GM21717 (cell line): ENCODE measurements at regions not wholly inside any gene's neighbourhood (a gene's known extent, or its start where the extent isn't known, plus 50 kb on each side); places are given as distances from the start of the nearest gene placed in this dataset.
A peak's percentile ranks its signal among the peaks of the same experiment; 100 is the strongest.
"Not testable (repeated sequence)": the region's sequence is repeated elsewhere in the genome, so short reads cannot be mapped to it uniquely, and the experiment has no call there.

Experiments used
- ATAC-seq: cut with Tn5 transposase; IDR thresholded peaks from one replicate; pipeline ENCODE4 v1.9.1; 2021; ENCODE audit warnings: mild to moderate bottlenecking, moderate library complexity; ENCODE audit not compliant: unreplicated experiment

- no peak for ATAC-seq
These were observed 209.4 kb upstream of the PRSS1 start for GRCh38 chr7:142539901-142540300.

- no peak for ATAC-seq
These were observed 211.5 kb upstream of the PRSS1 start for GRCh38 chr7:142537760-142538159.

DNA sequence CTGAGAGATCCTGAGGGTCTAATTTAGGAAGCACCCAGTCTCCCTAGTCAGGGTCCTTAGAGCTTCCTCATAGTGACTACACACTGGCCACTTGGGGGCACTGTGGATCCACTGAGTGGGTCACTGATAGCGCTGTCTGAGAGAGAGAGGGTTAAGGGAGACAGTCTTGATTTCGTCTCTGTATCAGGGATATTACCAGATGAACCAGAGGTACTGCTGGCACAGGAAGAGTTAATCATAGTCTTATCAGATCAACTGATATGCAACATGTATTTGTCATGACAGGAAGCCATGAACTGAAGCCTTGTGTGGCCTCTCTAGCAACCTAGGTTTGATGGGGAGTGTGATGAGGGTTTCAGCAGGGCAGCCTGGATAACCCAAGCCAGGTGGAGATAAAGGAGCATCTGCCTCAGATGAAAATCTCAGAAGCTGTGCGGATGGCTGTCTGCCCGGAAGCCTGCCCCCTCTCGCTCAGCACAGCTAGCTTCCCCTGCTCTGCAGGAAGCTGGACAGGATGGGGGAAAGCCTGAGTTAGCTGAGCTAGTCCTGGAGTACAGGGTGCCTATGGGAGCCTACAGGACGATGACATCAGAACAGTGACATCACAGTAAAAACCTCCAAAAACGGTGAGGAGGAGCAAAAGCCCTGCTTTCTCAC, 214.0 kb upstream of the PRSS1 start:
- ATAC-seq, result peak; percentile 84

GRCh38 chr7:142534726-142535122, 214.5 kb upstream of the PRSS1 start:
- no peak for ATAC-seq

DNA sequence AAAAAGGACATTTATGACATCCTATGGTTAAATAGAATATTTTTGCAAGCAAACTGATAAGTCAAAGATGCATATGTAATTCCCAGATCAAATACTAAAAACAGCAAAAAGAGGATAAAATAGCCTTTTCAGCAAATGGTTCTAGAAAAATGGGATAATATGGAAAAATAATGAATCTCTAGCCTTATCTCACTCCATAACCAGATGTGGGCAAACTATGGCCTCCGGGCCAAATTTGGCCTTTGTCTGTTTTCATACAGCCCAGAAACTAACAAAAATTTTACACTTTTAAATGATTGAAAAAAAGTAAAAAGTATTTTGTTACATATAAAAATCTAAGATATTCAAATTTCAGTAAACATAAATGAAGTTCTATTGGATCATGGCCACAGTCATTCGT, 215.4 kb upstream of the PRSS1 start:
- no peak for ATAC-seq

GRCh38 chr7:142529591-142529990, 219.7 kb upstream of the PRSS1 start:
- ATAC-seq, result no peak

DNA sequence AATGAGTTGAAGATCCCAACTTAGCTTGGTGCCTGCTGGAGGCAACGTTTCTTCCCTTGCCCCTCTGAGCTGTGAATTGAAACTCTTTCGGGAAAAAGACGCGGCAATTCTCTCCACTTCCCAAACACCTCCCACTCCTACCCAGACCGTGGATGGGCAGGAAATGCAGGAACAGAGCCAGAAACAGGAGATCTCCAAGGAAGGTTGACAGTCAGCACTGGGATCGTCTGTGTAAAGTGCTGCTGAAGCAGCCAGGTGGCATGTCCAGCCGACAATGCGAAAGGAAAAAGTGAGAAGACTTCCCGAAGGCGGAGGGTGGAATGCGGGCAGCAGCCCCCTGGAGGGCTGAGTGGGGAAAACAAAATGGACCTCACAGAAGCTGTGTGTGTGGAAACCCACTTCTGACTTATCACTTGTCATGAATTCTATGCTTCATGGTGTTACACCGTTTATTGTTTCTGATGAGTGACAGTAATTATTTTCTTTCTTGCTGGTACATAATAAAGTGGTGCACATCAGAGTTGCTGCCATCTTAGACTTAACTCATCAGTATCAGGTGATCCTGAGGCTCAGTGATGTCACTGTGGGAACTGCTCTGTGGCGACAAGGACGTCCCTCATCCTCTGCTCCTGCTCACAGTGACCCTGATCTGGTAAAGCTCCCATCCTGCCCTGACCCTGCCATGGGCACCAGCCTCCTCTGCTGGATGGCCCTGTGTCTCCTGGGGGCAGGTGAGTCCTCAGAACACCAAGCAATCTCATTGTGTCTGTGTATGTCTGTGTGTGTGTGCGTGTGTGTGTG, 220.5 kb upstream of the PRSS1 start:
- no peak for ATAC-seq

GRCh38 chr7:142523821-142524460, 225.3 kb upstream of the PRSS1 start:
- ATAC-seq, result no peak

DNA sequence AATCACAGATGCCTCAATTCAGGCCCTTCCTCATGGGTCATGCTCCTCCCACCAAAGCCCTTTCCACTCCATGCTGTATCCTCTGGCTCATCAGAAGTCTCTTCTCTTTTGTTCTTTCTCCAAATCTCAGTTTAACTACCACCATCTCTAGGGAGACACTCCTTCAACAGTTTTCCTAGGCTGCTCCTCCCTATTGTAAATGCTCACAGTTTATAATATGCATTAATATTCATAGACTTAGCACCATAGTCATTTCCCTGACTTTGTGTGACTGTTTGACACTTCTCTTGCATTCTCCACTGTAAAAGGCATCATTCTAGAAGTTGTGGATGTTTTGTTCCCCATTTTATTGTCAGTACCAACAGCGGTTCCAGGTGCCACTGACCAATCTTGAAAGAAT, 226.5 kb upstream of the PRSS1 start:
- ATAC-seq, result no peak

- not testable (repeated sequence) for ATAC-seq
These were observed 228.4 kb upstream of the PRSS1 start for GRCh38 chr7:142520885-142521284.

GRCh38 chr7:142520455-142520854, 228.8 kb upstream of the PRSS1 start:
- ATAC-seq, result not testable (repeated sequence)

DNA sequence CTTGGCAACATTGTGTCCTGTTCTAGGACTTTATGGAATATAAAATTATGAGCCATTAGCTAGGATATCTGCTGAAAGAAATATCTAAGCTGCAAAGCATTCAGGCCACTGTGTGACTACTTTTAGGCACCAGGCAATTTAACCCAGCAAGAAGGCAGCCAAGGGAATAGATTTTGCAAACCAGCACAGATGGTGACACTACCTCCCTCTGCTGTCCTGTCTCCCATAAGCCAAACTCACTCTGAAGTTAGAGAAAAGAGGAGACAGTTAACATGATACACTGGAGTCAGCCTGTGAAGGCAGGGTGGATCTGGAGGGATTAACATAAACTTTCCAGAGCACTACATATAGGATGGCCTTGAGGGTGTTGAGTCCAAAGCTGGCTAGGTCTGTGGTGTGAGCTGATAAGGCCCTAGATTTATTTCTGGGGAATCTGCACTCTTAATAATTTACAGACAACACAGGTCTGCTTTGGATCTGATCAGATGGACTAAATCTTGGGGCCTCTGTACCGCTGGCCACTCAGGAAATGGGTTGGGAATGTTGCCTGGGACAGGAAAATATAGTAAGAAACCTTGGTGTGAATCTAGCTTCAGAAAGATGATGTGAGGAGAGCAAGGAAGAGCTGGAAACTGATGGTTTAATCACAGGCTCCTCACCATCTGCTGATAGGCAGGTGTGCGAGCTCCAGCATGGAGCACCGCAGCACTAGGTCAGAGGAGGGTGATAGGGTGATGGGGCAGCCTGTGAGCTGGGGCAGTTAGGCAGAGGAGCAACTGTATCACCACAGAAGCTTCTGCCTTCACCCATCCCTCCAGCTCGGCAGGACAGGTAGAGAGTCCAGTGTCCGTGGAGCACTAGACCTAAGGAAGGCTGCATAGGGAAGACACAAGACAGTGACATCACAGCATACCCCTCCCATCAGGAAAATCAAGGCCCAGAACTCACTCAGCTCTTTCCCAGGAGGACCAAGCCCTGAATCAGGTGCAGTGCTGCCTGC, 229.9 kb upstream of the PRSS1 start:
- ATAC-seq, result no peak

- ATAC-seq, result peak; percentile 97
These were observed 233.2 kb upstream of the PRSS1 start for GRCh38 chr7:142516038-142516501.

DNA sequence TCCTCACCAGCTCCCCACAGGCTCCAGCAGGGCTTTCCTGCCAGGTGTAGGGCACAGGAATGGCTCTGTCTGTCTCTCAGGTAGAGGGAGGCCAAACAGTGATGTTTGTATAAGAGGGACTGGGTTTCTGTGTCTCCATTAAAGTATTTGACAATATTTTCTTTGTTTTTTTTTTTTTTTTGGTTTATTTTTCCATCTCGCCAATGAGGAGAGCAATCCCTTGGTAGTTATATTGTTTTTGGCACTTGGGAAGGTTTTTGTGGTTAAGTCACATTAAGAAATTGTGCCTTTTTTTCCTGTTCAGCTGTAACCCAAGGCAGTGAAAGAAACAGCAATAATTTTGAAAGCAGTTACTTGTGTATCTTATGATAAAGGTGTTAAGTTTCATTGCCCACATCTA, 234.6 kb upstream of the PRSS1 start:
- not testable (repeated sequence) for ATAC-seq

- no peak for ATAC-seq
These were observed 235.9 kb upstream of the PRSS1 start for GRCh38 chr7:142513178-142513955.

- no peak for ATAC-seq
These were observed 237.5 kb upstream of the PRSS1 start for GRCh38 chr7:142511801-142512200.

DNA sequence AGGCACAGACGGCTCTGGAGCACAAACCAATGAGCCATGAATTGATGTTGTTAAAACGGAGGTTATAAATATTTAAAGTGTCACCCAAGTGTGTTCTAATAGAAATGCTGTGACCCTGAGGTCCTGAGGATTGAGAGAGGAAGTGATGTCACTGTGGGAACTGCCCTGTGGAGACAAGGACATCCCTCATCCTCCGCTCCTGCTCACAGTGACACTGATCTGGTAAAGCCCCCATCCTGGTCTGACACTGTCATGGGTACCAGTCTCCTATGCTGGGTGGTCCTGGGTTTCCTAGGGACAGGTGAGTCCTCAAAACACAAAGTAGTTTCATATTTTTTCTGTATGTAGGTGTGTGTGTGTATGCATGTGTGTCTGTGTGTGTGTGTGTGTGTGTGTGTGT, 237.9 kb upstream of the PRSS1 start:
- ATAC-seq, result no peak

DNA sequence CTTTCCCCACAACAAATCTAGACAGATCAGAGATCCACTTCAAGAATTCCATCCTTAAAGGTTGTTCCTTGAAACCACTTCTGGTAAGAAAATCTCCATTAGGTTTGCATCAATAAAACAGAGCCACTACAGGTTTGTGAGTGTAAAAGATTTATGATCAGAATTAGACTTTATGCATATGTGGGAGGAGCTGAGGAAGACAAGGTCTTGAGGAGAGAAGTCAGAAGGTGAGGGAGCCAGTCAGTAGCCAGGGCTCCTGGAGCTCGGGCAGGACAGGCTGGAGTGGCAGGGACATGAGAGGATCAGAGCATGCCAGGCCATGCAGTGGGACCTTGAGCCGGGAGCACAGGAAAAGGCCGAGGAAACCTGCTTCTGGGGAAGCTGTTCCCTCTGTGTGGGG, 240.0 kb upstream of the PRSS1 start:
- ATAC-seq, result not testable (repeated sequence)

DNA sequence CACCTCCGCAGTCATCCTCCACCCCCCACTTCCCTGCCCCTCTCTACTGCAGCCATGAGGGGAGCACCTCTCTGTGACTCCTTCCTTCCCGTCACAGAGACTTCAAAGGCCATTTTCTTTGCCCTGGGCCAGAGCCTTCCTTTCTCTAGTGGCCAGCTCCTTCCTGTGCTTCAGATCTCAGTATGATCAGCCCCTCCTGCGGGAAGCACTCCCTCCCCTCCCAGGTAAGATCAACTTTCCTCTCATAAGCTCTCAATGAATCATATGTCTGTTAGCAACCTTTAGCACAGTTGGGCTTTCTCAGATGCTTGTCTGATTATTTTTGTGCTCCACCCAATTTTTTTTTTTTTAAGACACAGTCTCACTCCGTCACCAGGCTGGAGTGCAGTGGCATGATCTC, 241.0 kb upstream of the PRSS1 start:
- no peak for ATAC-seq

DNA sequence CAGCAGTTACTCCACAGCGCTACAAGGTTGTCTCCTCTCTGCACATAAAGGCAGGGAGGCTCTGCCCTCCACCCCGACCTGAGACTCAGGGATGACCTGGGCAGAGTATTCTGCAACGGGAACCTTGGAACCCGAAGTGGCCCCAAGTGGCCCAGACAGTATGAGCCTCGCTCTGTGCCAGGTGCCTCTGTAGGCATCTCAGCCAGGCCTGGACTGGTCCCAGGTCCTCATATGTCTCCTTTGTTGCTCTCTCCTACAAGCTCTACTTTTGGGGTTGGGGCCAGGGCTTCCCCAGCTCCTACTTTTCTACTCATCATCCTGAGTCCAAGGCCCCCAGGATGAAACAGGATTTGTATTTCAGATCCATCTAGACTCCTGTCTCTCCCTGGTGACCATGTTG, 241.5 kb upstream of the PRSS1 start:
- ATAC-seq, result no peak
